BJ (cell line): ENCODE measurements at regions not wholly inside any gene's neighbourhood (a gene's known extent, or its start where the extent isn't known, plus 50 kb on each side); places are given as distances from the start of the nearest gene placed in this dataset.

Experiments
- CTCF ChIA-PET: fragments of 350-600 bp; formaldehyde crosslinking; extraction: SDS; loops from one replicate; lab custom pipeline; 2021; ENCODE audit warnings: antibody characterized with exemption, inconsistent platforms; lab: Yijun Ruan, JAX
- POLR2A ChIA-PET: fragments of 300-600 bp; sonication (Branson Sonifier 250); formaldehyde crosslinking; extraction: SDS; loops from one replicate; lab custom pipeline; 2021; ENCODE audit warnings: antibody characterized with exemption; lab: Charles Lee
- DNase-seq: peaks from one replicate; pipeline ENCODE4 v3.0.0-alpha.2; 2011; ENCODE audit warnings: low read depth
- H3K27me3 ChIP-seq: 2 replicates; pipeline ENCODE4 v1.6.0; 2011; ENCODE audit warnings: low read length; ENCODE audit not compliant: control insufficient read depth, insufficient read depth
- H3K36me3 ChIP-seq: 2 replicates; pipeline ENCODE4 v1.5.1; 2011; ENCODE audit warnings: low read length; ENCODE audit not compliant: control insufficient read depth, insufficient read depth
- H3K4me3 ChIP-seq: 2 replicates; pipeline ENCODE4 v1.5.1; 2011; ENCODE audit warnings: low read depth, mild to moderate bottlenecking, control low read depth, low read length
- TF ChIP-seq, protein P1 (sequence below): IDR thresholded peaks from 2 replicates; pipeline ENCODE4 v1.5.1; 2011; ENCODE audit warnings: low read depth, mild to moderate bottlenecking, control low read depth, inconsistent platforms, low read length, moderate library complexity; ENCODE audit not compliant: insufficient read depth

DNA sequence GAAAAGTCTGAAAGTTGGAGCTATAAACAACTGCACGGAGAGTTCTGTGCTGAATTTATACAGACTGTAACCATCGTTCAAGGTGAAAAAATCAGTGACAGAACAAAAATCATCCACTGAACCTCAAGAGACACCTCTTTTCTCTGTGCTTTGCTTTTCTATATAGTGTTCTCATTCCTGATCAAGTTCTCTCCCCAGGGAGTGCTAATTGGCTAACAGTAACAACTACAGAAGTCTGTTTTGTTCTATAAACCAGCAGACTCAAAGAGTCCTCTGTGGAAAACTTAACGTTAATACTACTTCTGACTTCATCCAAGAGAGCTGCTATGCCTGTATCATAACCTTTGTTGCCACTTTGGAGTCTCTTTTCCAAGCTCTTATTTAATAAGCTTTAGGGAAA lies 1388.3 kb upstream of the C9orf72 start:
- no peak for DNase-seq
- TF ChIP-seq, protein P1, sequence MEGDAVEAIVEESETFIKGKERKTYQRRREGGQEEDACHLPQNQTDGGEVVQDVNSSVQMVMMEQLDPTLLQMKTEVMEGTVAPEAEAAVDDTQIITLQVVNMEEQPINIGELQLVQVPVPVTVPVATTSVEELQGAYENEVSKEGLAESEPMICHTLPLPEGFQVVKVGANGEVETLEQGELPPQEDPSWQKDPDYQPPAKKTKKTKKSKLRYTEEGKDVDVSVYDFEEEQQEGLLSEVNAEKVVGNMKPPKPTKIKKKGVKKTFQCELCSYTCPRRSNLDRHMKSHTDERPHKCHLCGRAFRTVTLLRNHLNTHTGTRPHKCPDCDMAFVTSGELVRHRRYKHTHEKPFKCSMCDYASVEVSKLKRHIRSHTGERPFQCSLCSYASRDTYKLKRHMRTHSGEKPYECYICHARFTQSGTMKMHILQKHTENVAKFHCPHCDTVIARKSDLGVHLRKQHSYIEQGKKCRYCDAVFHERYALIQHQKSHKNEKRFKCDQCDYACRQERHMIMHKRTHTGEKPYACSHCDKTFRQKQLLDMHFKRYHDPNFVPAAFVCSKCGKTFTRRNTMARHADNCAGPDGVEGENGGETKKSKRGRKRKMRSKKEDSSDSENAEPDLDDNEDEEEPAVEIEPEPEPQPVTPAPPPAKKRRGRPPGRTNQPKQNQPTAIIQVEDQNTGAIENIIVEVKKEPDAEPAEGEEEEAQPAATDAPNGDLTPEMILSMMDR = no peak
- Histone ChIP-seq H3K4me3 (no peak overlapping the region), H3K36me3 (no peaks in the 10 kb centered on the region), H3K27me3 (no peaks in the 10 kb centered on the region)
- ChIA-PET CTCF (no interaction called here), POLR2A (no interaction called here)

DNA sequence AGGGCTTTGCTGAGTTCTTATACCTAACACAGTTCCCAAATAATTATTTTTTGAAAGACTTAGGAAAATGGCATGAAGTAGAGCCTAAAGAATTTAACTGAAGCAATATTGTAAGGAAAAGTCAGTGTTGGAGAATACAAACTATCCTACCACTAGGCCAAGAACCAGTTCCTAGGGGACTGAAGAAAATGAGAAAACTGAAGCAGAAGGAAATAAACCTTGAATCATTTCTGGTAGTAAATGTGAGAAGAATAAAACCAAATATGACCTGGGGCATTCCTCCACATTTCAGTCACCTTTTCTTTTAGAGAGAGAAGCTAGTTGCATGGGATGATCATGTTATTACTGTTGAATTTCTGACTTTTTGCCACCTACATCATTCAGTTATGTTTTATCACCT lies 1393.9 kb upstream of the C9orf72 start:
- Histone ChIP-seq H3K36me3 (no peaks in the 10 kb centered on the region), H3K4me3 (no peak overlapping the region), H3K27me3 (no peaks in the 10 kb centered on the region)
- TF ChIP-seq, protein P1 = no peak
- POLR2A ChIA-PET = no interaction called here
- CTCF ChIA-PET = no interaction called here
- DNase-seq = no peak

DNA sequence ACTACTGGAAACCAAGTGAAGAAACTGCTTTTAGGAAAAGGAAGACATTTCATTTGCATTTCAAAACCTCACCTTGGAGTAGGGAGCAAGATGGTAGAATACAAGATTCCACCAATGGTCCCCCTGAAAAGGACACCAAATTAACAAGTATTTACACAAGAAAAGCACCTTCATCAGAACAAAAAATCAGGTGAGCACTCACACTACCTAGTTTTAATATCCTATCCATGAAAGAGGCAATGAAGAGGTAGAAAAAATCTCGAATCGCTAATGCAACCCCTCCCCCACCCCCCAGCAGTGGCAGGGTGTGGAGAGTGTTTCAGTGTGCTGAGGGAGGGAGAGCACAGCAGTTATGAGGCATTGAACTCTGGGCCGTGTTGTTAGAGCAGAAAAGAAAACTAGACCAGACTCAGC lies 1397.0 kb upstream of the C9orf72 start:
- H3K36me3 ChIP-seq = no peaks in the 10 kb centered on the region
- POLR2A ChIA-PET = no interaction called here
- no peak overlapping the region for H3K4me3 ChIP-seq
- TF ChIP-seq, protein P1 = no peak
- CTCF ChIA-PET = no interaction called here
- no peak for DNase-seq
- no peaks in the 10 kb centered on the region for H3K27me3 ChIP-seq

GRCh38 chr9:28971881-28972280 lies 1398.6 kb upstream of the C9orf72 start:
- CTCF ChIA-PET = no interaction called here
- POLR2A ChIA-PET = no interaction called here
- Histone ChIP-seq H3K36me3 (no peaks in the 10 kb centered on the region), H3K27me3 (no peaks in the 10 kb centered on the region), H3K4me3 (no peak overlapping the region)
- DNase-seq = no peak
- TF ChIP-seq, protein P1 = no peak

GRCh38 chr9:28976250-28976649 lies 1403.0 kb upstream of the C9orf72 start:
- TF ChIP-seq, protein P1 = no peak
- Histone ChIP-seq H3K27me3 (no peaks in the 10 kb centered on the region), H3K36me3 (no peaks in the 10 kb centered on the region), H3K4me3 (no peak overlapping the region)
- DNase-seq = no peak
- ChIA-PET POLR2A (no interaction called here), CTCF (no interaction called here)
